ENCODE measurements at regions not wholly inside any gene's neighbourhood (a gene's known extent, or its start where the extent isn't known, plus 50 kb on each side); places are given as distances from the start of the nearest gene placed in this dataset.

DNA sequence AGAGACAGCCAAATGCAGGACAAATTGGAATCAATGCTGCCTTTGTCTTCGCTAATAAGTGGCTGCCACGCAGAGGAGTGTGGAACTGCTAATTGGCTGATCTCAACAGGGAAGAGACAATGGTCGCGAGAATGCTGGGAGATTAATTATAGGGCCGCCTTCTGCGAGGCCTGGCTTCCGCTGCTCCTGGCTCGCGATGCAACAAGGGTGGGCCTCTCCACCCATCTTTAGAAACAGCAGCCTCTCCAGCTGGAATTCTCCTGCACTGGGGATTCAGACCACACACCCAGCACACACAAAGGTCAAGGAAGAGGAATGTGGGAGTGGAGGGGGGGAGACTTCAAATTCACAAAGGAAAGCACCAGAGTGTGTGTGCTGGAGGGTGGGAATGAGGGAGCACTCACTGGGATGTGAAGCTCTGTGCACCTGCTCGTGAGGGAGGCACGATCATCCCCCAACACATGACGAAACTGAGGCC lies 200.7 kb upstream of the GRIK3 start:
- TF ChIP-seq POLR2A (IDR thresholded peaks at IDR 0.05; ENCODE audit: borderline replicate concordance, extremely low read depth, insufficient read depth, insufficient read length) (no peak), SRF (IDR thresholded peaks at IDR 0.05; ENCODE audit: low read depth) (no peak)
- TF ChIP-seq, protein P1, sequence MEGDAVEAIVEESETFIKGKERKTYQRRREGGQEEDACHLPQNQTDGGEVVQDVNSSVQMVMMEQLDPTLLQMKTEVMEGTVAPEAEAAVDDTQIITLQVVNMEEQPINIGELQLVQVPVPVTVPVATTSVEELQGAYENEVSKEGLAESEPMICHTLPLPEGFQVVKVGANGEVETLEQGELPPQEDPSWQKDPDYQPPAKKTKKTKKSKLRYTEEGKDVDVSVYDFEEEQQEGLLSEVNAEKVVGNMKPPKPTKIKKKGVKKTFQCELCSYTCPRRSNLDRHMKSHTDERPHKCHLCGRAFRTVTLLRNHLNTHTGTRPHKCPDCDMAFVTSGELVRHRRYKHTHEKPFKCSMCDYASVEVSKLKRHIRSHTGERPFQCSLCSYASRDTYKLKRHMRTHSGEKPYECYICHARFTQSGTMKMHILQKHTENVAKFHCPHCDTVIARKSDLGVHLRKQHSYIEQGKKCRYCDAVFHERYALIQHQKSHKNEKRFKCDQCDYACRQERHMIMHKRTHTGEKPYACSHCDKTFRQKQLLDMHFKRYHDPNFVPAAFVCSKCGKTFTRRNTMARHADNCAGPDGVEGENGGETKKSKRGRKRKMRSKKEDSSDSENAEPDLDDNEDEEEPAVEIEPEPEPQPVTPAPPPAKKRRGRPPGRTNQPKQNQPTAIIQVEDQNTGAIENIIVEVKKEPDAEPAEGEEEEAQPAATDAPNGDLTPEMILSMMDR (IDR thresholded peaks at IDR 0.05 in 2 of 3, conservative IDR thresholded peaks at IDR 0.05 in 1 of 3; ENCODE audit: borderline replicate concordance in 1 of 3, insufficient read depth in 1 of 3, low read depth in 2 of 3, low read length in 2 of 3) = no peak
- TF ChIP-seq, protein P2, sequence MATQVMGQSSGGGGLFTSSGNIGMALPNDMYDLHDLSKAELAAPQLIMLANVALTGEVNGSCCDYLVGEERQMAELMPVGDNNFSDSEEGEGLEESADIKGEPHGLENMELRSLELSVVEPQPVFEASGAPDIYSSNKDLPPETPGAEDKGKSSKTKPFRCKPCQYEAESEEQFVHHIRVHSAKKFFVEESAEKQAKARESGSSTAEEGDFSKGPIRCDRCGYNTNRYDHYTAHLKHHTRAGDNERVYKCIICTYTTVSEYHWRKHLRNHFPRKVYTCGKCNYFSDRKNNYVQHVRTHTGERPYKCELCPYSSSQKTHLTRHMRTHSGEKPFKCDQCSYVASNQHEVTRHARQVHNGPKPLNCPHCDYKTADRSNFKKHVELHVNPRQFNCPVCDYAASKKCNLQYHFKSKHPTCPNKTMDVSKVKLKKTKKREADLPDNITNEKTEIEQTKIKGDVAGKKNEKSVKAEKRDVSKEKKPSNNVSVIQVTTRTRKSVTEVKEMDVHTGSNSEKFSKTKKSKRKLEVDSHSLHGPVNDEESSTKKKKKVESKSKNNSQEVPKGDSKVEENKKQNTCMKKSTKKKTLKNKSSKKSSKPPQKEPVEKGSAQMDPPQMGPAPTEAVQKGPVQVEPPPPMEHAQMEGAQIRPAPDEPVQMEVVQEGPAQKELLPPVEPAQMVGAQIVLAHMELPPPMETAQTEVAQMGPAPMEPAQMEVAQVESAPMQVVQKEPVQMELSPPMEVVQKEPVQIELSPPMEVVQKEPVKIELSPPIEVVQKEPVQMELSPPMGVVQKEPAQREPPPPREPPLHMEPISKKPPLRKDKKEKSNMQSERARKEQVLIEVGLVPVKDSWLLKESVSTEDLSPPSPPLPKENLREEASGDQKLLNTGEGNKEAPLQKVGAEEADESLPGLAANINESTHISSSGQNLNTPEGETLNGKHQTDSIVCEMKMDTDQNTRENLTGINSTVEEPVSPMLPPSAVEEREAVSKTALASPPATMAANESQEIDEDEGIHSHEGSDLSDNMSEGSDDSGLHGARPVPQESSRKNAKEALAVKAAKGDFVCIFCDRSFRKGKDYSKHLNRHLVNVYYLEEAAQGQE (IDR thresholded peaks at IDR 0.05; ENCODE audit: low read depth) = no peak

Data from HCT116 (cell line).